GM10266 (cell line): ENCODE measurements at regions not wholly inside any gene's neighbourhood (a gene's known extent, or its start where the extent isn't known, plus 50 kb on each side); places are given as distances from the start of the nearest gene placed in this dataset.

Experiments
- DNase-seq: peaks from one replicate; pipeline ENCODE4 v3.0.0; 2012; ENCODE audit errors: extremely low spot score
- TF ChIP-seq, protein P1 (sequence below): IDR thresholded peaks from 2 replicates; pipeline ENCODE4 v1.5.1; 2012; ENCODE audit warnings: mild to moderate bottlenecking, low read depth; ENCODE audit not compliant: control insufficient read depth, insufficient read depth; ENCODE audit errors: missing control alignments

GRCh38 chr2:172329416-172329773 lies 98.0 kb upstream of the ITGA6 start:
- no peak for DNase-seq
- TF ChIP-seq, protein P1, sequence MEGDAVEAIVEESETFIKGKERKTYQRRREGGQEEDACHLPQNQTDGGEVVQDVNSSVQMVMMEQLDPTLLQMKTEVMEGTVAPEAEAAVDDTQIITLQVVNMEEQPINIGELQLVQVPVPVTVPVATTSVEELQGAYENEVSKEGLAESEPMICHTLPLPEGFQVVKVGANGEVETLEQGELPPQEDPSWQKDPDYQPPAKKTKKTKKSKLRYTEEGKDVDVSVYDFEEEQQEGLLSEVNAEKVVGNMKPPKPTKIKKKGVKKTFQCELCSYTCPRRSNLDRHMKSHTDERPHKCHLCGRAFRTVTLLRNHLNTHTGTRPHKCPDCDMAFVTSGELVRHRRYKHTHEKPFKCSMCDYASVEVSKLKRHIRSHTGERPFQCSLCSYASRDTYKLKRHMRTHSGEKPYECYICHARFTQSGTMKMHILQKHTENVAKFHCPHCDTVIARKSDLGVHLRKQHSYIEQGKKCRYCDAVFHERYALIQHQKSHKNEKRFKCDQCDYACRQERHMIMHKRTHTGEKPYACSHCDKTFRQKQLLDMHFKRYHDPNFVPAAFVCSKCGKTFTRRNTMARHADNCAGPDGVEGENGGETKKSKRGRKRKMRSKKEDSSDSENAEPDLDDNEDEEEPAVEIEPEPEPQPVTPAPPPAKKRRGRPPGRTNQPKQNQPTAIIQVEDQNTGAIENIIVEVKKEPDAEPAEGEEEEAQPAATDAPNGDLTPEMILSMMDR = no peak

GRCh38 chr2:172329774-172330671 lies 97.4 kb upstream of the ITGA6 start:
- no peak for DNase-seq
- TF ChIP-seq, protein P1 = no peak

DNA sequence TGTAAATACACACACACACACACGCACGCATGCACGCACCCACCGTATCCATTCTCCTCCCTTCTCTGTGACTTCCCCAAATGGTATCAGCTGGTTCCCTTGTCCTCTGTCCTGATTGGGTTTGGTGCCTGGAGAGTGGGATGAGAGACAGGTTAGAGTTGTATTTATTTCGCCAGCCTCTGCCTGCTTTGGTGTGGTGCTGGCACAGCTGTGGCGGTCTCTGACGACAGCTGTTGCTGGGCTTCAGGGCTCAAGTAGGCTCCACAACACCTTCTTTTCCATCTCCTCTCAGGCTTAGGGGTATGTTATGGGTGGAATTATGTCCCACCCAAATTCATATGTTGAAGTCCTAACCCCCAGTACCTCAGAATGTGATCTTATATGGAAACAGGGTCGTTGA lies 94.9 kb upstream of the ITGA6 start:
- DNase-seq = no peak
- TF ChIP-seq, protein P1 = no peak

- TF ChIP-seq, protein P1 = no peak
- DNase-seq = no peak
Observed at GRCh38 chr2:172333235-172333977, 94.0 kb upstream of the ITGA6 start.

GRCh38 chr2:172333978-172334330 lies 93.4 kb upstream of the ITGA6 start:
- TF ChIP-seq, protein P1 = no peak
- DNase-seq = no peak

GRCh38 chr2:172334988-172335387 lies 92.4 kb upstream of the ITGA6 start:
- TF ChIP-seq, protein P1 = no peak
- DNase-seq = no peak

DNA sequence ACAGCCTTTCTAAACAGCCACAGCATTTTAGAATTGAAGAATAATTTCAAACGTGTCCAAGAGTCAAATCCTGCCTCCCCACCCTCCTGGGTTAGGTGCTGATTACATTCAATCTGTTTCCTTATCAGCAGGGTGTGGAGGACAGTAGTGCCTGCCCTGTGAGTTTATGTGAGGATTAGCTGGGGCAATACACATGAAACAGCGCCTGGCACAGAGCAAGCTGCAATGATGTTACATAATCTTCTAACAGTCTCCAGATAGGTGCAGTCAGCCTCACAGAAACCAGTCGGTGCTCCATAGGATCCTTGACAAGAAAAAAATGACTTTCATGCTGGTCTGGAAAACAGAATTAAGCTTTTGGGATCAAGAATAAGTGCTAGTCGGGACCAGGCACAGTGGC lies 91.7 kb upstream of the ITGA6 start:
- TF ChIP-seq, protein P1 = no peak
- no peak for DNase-seq
